WERI-Rb-1 (cell line): ENCODE measurements at regions not wholly inside any gene's neighbourhood (a gene's known extent, or its start where the extent isn't known, plus 50 kb on each side); places are given as distances from the start of the nearest gene placed in this dataset.

ENCODE experiments used
- DNase-seq: peaks from one replicate; pipeline ENCODE4 v3.0.0-alpha.2; 2020
- H3K27ac ChIP-seq: fragments of 250-450 bp; sonication (Bioruptor Pico); 2 replicates; pipeline ENCODE4 v1.5.1; 2020; ENCODE audit warnings: mild to moderate bottlenecking, moderate library complexity
- H3K27me3 ChIP-seq: fragments of 250-450 bp; sonication (Bioruptor Pico); 2 replicates; pipeline ENCODE4 v1.5.1; 2021; ENCODE audit warnings: mild to moderate bottlenecking, low read depth, moderate library complexity; ENCODE audit not compliant: insufficient read depth, severe bottlenecking
- H3K36me3 ChIP-seq: fragments of 250-450 bp; sonication (Bioruptor Pico); 2 replicates; pipeline ENCODE4 v1.5.1; 2020; ENCODE audit warnings: mild to moderate bottlenecking, moderate library complexity
- H3K4me3 ChIP-seq: 2 replicates; pipeline ENCODE4 v1.5.1; 2011; ENCODE audit warnings: low read depth, mild to moderate bottlenecking, control low read depth, low read length
- H3K9me3 ChIP-seq: fragments of 250-450 bp; sonication (Bioruptor Pico); 2 replicates; pipeline ENCODE4 v1.5.1; 2021; ENCODE audit warnings: mild to moderate bottlenecking, moderate library complexity; ENCODE audit not compliant: severe bottlenecking
- TF ChIP-seq, protein P1 (sequence below): IDR thresholded peaks from 2 replicates; pipeline ENCODE4 v1.5.1; 2011; ENCODE audit warnings: low read depth, mild to moderate bottlenecking, control low read depth, inconsistent platforms, low read length

DNA sequence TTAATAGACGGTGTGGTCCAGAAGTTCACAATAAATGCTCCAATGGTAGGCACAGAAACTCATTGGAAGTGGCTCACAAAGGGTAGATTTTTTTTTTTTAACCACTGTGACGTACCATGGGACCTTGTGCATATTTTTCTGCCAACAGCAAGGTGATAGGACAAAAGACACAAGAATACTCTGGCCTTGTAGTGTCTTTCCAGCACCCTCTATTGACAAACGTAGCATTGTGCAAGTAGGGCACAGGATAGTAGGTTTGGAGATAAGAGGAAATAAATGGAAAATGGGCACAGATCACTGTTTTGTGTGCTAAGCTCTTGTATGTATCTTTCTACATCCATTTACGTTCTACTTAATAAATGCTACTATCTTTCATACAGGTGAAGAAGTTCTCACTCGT, 2054.9 kb downstream of the PCDH7 start:
- Histone ChIP-seq H3K4me3 (no peak overlapping the region), H3K27ac (no peak overlapping the region), H3K36me3 (no peaks in the 10 kb centered on the region), H3K27me3 (no peaks in the 10 kb centered on the region), H3K9me3 (no peaks in the 10 kb centered on the region)
- TF ChIP-seq, protein P1, sequence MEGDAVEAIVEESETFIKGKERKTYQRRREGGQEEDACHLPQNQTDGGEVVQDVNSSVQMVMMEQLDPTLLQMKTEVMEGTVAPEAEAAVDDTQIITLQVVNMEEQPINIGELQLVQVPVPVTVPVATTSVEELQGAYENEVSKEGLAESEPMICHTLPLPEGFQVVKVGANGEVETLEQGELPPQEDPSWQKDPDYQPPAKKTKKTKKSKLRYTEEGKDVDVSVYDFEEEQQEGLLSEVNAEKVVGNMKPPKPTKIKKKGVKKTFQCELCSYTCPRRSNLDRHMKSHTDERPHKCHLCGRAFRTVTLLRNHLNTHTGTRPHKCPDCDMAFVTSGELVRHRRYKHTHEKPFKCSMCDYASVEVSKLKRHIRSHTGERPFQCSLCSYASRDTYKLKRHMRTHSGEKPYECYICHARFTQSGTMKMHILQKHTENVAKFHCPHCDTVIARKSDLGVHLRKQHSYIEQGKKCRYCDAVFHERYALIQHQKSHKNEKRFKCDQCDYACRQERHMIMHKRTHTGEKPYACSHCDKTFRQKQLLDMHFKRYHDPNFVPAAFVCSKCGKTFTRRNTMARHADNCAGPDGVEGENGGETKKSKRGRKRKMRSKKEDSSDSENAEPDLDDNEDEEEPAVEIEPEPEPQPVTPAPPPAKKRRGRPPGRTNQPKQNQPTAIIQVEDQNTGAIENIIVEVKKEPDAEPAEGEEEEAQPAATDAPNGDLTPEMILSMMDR = peak; percentile 87
- DNase-seq = peak; percentile 47

DNA sequence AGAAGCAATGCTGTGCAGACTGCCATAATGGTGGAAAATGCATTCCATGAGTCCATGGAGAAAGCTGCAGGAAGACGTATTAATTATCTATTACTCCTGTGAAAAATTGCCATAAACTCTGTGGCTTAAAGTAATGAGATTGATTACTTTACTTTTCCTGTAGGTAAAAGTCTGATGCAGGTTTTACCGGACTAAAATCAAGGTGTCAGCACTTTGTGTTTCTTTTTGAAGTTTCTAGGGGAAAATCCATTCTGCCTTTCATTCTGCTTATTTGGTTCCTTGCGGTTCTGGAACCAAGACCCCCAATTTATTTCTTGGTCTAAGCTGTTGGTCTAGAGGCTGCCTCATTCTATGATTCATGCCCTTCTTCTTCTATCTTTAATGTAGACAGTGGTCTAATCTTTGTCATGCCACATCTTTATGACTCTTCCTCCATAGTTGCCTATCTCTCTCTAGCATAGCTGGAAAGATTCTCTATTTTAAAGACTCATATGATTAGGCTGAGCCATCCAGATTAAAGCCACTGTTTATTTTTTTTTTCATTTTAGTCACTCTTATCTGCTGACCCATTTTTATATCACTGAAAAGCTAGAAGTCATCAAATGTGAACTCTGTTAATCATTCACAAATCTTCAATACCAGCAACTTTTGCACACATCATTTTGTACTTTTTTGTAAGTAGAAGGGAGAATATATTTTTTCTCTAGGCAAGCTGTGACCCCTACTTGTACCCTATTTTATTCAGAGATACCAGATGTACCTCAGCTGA, 2056.4 kb downstream of the PCDH7 start:
- no peak for DNase-seq
- Histone ChIP-seq H3K27me3 (no peaks in the 10 kb centered on the region), H3K9me3 (no peaks in the 10 kb centered on the region), H3K4me3 (no peak overlapping the region), H3K36me3 (no peaks in the 10 kb centered on the region), H3K27ac (no peak overlapping the region)
- TF ChIP-seq, protein P1 = no peak

DNA sequence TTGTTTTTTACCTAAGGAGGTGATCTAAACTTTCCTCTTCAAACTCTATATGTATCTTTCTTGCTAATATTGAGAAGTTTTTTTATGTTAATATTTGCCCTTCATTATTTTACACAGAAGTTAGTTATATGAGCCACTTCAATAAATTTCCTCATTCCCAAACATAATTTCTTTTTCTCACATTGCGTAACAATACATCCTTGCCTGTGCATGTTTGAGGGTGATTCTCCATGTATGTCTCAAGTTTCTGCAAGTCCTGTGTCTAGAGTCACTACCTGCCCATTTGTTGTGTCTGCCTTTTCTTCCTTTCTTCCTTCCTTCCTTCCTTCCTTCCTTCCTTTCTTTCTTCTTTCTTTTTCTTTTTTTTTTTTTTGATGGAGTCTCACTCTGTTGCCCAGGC, 2057.9 kb downstream of the PCDH7 start:
- Histone ChIP-seq H3K27ac (no peak overlapping the region), H3K4me3 (no peak overlapping the region), H3K27me3 (no peaks in the 10 kb centered on the region), H3K9me3 (no peaks in the 10 kb centered on the region), H3K36me3 (no peaks in the 10 kb centered on the region)
- TF ChIP-seq, protein P1 = no peak
- DNase-seq = no peak

DNA sequence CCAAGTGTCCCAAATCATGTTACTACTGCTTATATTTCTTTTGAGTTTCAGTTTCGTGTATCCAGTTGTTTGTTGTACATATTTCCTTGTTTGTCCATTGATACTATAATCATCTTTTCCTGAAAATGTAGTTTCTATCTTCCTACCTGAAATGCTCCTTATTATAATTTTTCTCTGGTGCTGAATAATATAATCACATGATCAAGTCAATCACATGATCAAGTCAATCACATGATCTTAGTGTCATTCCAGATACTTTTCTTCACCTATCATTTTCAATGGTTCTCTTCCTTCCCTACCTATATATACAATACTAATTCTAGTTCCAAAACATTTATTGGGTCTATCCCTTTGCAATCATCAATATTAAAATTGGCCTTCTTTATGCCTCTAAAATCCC, 2058.8 kb downstream of the PCDH7 start:
- Histone ChIP-seq H3K4me3 (no peak overlapping the region), H3K27ac (no peak overlapping the region)
- TF ChIP-seq, protein P1 = no peak

DNA sequence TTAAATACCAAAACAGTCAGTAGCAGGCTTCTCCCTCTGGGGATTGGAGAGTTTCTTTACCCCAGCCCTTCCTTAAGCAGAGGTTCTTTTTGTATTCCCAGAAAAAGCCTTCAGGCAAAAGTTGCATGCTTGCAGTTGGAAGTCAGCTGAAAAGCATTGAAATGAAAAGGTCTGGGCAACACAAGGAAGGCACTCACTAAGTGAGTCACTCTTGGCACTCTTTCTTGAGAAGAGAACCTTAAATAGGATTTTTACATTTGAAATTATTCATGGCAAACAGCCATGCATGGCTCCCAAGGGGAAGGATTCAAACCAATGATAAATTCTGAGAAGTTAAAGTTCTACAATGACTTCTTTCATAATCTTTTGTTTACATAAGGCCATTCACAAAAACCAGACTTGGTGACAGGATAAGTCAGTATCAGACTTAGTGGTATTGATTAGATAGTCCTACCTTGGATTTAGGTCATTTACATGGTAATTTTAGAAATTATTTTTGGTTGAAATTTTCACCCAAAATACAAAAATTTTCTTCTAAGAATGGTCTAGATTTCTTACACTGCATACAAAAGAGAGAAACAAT, 2068.9 kb downstream of the PCDH7 start:
- H3K27me3 ChIP-seq = no peaks in the 10 kb centered on the region
- TF ChIP-seq, protein P1 = no peak
- no peak overlapping the region for H3K4me3 ChIP-seq

More for the DNA sequence above, 2058.8 kb downstream of the PCDH7 start:
- no peak for DNase-seq
- Histone ChIP-seq H3K36me3 (no peaks in the 10 kb centered on the region), H3K9me3 (no peaks in the 10 kb centered on the region), H3K27me3 (no peaks in the 10 kb centered on the region)

More for the DNA sequence above, 2068.9 kb downstream of the PCDH7 start:
- Histone ChIP-seq H3K36me3 (no peaks in the 10 kb centered on the region), H3K27ac (no peak overlapping the region), H3K9me3 (no peaks in the 10 kb centered on the region)
- DNase-seq = no peak
